ENCODE measurements at regions not wholly inside any gene's neighbourhood (a gene's known extent, or its start where the extent isn't known, plus 50 kb on each side); places are given as distances from the start of the nearest gene placed in this dataset.

DNA sequence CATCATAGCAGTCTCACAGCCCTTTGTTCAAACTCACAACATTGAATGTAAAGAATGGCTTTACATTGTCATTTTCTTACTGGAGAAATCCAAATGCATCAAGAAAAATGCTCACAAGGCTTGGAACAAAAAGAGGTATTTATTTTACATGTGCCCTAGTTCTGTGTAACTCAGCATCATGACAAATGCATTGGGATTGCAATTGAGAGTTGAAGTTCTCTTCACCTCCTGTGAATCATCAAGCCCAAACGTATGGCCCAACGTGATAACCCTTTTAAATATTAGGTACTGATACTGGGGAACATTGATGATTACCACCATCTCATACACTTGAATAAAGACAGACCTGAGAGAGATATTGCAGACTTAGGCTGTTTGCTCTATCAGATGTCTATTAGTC lies 61.6 kb downstream of the GASK1B start:
- TF ChIP-seq, protein P1, sequence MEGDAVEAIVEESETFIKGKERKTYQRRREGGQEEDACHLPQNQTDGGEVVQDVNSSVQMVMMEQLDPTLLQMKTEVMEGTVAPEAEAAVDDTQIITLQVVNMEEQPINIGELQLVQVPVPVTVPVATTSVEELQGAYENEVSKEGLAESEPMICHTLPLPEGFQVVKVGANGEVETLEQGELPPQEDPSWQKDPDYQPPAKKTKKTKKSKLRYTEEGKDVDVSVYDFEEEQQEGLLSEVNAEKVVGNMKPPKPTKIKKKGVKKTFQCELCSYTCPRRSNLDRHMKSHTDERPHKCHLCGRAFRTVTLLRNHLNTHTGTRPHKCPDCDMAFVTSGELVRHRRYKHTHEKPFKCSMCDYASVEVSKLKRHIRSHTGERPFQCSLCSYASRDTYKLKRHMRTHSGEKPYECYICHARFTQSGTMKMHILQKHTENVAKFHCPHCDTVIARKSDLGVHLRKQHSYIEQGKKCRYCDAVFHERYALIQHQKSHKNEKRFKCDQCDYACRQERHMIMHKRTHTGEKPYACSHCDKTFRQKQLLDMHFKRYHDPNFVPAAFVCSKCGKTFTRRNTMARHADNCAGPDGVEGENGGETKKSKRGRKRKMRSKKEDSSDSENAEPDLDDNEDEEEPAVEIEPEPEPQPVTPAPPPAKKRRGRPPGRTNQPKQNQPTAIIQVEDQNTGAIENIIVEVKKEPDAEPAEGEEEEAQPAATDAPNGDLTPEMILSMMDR (IDR thresholded peaks at IDR 0.05): no peak
- TF ChIP-seq POLR2A (IDR thresholded peaks at IDR 0.05): no peak

Measured in lower leg skin (tissue), 3 donors.